MM.1S (cell line): ENCODE measurements at regions not wholly inside any gene's neighbourhood (a gene's known extent, or its start where the extent isn't known, plus 50 kb on each side); places are given as distances from the start of the nearest gene placed in this dataset.
"Not testable (repeated sequence)": the region's sequence is repeated elsewhere in the genome, so short reads cannot be mapped to it uniquely, and the experiment has no call there.

Experiments
- CTCF ChIP-seq: fragments of 300-600 bp; sonication (generic); IDR thresholded peaks from 2 replicates; pipeline ENCODE4 v1.5.1; 2016; ENCODE audit warnings: antibody characterized with exemption, low read length, mixed read lengths
- EZH2 ChIP-seq: fragments of 300-600 bp; sonication (generic); optimal IDR thresholded peaks from 2 replicates; pipeline ENCODE3; 2017; ENCODE audit warnings: low read depth, mild to moderate bottlenecking, antibody characterized with exemption, low read length, mixed read lengths
- EZH2phosphoT487 ChIP-seq: fragments of 300-600 bp; sonication (generic); IDR thresholded peaks from 2 replicates; pipeline ENCODE4 v1.6.1; 2018; ENCODE audit warnings: antibody characterized with exemption, low read length

- not testable (repeated sequence) for TF ChIP-seq CTCF, EZH2phosphoT487, EZH2
Measured at GRCh38 chr2:36180293-36180692, 175.3 kb upstream of the CRIM1 start.
